ENCODE measurements at regions not wholly inside any gene's neighbourhood (a gene's known extent, or its start where the extent isn't known, plus 50 kb on each side); places are given as distances from the start of the nearest gene placed in this dataset.

DNA sequence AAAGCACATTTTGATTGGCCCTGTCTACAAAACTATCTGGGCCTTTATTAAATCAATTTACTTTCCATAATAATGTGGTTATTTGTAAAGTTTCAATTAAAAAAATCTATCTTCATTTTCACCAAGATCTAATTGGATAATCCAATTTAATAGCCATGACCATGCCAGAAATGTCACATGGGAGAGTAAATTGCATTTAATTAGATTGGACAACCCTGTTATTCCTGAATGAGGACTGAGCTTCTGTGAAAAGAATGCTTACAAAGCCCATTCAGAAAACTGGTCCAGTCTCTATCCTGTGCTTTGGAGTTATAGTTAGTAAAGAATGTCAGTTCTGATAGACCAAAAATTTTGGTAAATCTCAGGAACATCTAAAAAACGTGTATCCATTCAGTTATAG, 541.9 kb upstream of the ANO5 start:
- no peaks in the 10 kb centered on the region for H3K36me3 ChIP-seq (ENCODE audit: control insufficient read depth in 2 of 2, extremely low read depth in 1 of 2, insufficient read depth in 2 of 2, low read length in 2 of 2)
- H3K4me2 ChIP-seq (ENCODE audit: insufficient read depth, low read length) = no peak overlapping the region
- no peak overlapping the region for H3K9ac ChIP-seq (replicated peaks; ENCODE audit: extremely low read depth, insufficient read depth, low read length)
- H3K4me3 ChIP-seq (replicated peaks in 1 of 3; ENCODE audit: insufficient read depth in 1 of 3, low read depth in 1 of 3, low read length in 3 of 3) = no peak overlapping the region
- BruUV-seq (replicated peaks) = no TSS peak
- TF ChIP-seq JUN (IDR thresholded peaks at IDR 0.05; ENCODE audit: borderline replicate concordance, insufficient read depth, insufficient read length, low read depth) = no peak
- TF ChIP-seq MYC (IDR thresholded peaks at IDR 0.05; ENCODE audit: low read depth, low read length) = no peak
- TF ChIP-seq, protein P1, sequence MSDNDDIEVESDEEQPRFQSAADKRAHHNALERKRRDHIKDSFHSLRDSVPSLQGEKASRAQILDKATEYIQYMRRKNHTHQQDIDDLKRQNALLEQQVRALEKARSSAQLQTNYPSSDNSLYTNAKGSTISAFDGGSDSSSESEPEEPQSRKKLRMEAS (IDR thresholded peaks at IDR 0.05; ENCODE audit: insufficient read depth, insufficient read length) = no peak
- TF ChIP-seq FOS (IDR thresholded peaks at IDR 0.05; ENCODE audit: borderline replicate concordance, insufficient read depth, low read length) = no peak
- TF ChIP-seq POLR2AphosphoS5 (IDR thresholded peaks at IDR 0.05; ENCODE audit: insufficient read depth, low read depth, low read length) = no peak
- TF ChIP-seq POLR2A (IDR thresholded peaks at IDR 0.05; ENCODE audit: low read depth, low read length) = no peak
- TF ChIP-seq, protein P2, sequence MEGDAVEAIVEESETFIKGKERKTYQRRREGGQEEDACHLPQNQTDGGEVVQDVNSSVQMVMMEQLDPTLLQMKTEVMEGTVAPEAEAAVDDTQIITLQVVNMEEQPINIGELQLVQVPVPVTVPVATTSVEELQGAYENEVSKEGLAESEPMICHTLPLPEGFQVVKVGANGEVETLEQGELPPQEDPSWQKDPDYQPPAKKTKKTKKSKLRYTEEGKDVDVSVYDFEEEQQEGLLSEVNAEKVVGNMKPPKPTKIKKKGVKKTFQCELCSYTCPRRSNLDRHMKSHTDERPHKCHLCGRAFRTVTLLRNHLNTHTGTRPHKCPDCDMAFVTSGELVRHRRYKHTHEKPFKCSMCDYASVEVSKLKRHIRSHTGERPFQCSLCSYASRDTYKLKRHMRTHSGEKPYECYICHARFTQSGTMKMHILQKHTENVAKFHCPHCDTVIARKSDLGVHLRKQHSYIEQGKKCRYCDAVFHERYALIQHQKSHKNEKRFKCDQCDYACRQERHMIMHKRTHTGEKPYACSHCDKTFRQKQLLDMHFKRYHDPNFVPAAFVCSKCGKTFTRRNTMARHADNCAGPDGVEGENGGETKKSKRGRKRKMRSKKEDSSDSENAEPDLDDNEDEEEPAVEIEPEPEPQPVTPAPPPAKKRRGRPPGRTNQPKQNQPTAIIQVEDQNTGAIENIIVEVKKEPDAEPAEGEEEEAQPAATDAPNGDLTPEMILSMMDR (IDR thresholded peaks at IDR 0.05; ENCODE audit: extremely low read depth in 1 of 2, insufficient read depth in 1 of 2, low read depth in 1 of 2, low read length in 2 of 2) = no peak
- TF ChIP-seq GATA2 (IDR thresholded peaks at IDR 0.05; ENCODE audit: insufficient read depth, insufficient read length, low read depth, low read length) = no peak
- TF ChIP-seq EZH2 (IDR thresholded peaks at IDR 0.05; ENCODE audit: borderline replicate concordance, low read depth, low read length, severe bottlenecking) = no peak
- dilution Hi-C loops (cut with MboI; ENCODE audit: extremely low pct_ligation_motif_present, low sequenced_read_pairs) = no loop called here
- H3K27me3 ChIP-seq (ENCODE audit: control insufficient read depth in 2 of 2, insufficient read depth in 2 of 2, low read length in 2 of 2) = no peaks in the 10 kb centered on the region
- H3K9me3 ChIP-seq (replicated peaks; ENCODE audit: control insufficient read depth, insufficient read depth, low read length) = peaks cover 2% of the 10 kb centered on the region
- intact Hi-C loops (cut with micrococcal nuclease) = no loop called here
- ChIA-PET POLR2A (no interaction called here), CTCF (no interaction called here)
- H4K20me1 ChIP-seq (replicated peaks; ENCODE audit: control insufficient read depth, extremely low read depth, insufficient read depth, low read length) = no peaks in the 10 kb centered on the region
- FAIRE-seq (no peak), DNase-seq (ENCODE audit: low read depth, low spot score) (no peak)
- H3K79me2 ChIP-seq (ENCODE audit: control insufficient read depth, insufficient read depth, low read length) = no peaks in the 10 kb centered on the region
- no peak overlapping the region for H3K27ac ChIP-seq (ENCODE audit: insufficient read depth, low read depth, low read length)
- H3K9me1 ChIP-seq (replicated peaks; ENCODE audit: control insufficient read depth, extremely low read depth, insufficient read depth, low read length) = no peaks in the 10 kb centered on the region
- no peaks in the 10 kb centered on the region for H3K4me1 ChIP-seq (ENCODE audit: control insufficient read depth, extremely low read depth, insufficient read depth, low read length)
- H2AFZ ChIP-seq (ENCODE audit: low read depth, low read length) = no peak overlapping the region

Data from endothelial cell of umbilical vein (primary cell).